ENCODE measurements at regions not wholly inside any gene's neighbourhood (a gene's known extent, or its start where the extent isn't known, plus 50 kb on each side); places are given as distances from the start of the nearest gene placed in this dataset.

DNA sequence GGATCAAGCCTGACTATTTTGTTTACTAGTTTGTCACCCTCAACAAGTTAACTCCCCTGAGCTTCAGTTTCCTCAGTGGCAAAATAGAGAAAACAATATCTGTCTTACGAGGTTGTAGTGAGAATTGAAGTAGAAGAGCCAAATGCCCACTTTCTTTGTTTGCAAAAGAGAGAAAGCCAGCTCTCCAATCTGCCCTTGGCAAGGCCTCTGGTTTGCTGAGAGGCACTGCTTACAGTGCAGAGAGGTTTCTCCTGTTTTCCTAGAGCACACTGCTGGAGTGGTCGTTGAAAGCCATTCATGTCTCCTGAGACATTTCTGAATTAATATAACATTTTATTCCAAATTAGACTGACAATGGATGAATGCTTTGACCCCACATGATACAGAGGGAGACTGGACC is 260.5 kb upstream of the IGF1R start:
- no peak for DNase-seq (ENCODE audit: low spot score)

DNA sequence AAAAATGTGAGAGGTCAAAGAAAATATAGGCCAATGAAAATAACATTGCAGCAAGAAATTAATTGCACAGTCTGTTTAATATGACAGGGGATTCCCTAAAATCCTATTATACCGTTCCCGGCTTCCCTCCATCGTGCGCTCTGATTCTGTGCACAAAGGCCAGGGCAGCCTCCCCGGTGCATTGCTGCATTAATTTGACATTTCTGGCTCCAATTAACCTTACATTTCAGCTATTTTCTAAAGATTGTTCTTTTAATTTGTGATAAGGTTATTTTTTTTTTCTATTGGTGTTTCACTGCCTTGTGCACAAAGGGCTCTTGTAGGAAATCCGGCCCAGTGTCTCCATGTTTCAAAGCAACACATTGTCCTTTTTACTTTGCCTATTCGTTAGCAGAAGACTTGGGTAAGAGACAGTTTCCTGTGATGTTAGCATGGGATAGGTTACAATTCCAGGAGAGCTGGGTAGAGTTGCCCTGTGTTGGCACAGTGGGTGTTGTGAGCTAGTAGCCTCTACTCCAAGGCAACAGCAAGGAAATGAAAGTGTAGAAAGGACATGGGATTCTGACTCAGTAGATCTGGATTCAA is 257.3 kb upstream of the IGF1R start:
- no peak for DNase-seq (ENCODE audit: low spot score)

DNA sequence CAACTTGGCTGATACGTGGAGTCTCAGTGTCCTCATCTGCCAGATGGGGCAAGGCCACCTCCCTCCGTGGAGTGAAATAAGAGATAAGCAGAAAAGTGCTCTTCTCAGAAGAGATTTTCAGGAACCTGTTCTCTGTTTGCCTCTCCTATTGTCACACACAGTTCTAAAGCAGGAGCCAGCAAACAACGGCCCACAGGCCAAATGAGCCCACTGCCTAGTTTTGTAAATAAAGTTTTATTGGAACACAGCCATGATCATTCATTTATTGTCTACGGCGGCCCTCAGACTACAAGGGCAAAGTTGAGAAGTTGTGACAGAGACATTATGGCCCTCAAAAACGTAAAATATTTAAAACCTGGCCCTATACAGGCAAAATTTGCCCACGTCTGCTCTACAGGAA is 256.8 kb upstream of the IGF1R start:
- no peak for DNase-seq (ENCODE audit: low spot score)

DNA sequence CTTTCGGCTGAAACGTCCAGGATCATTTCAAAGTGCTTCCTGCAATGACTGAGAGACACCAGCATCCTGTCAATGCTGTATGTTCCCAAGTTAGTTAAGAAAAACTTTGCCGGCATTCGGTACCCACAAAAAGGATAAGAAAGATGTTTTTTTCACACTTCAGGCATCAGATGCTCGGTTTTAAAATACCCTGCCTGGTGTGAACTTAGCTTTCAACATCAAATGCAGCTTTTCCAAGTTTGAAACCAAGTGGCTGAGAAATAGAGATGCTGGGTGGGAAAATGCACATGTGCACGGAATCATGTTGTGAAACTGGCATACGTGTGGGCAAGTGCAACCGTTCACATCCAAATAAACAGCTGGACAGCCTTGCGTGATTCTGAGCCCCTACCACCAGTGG is 254.9 kb upstream of the IGF1R start:
- no peak for DNase-seq (ENCODE audit: low spot score)

DNA sequence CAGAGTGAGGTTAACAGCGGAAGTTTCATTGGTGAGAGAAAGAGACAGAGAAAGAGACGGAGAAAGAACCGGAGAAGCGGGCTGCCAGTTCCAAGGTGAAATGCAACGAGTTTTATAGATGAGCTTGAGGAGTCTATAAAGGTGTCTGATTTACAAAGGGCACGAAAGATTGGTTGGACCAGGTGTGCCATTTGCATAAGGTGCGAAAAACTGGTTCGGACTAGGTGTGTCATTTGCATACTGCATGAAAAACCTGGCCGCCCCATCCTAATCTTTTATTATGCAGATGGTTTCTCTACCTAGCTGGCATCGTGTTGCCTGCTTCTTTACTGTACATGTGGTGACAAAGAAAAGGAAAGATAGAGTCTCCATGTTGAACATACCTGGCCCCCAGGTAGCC is 253.8 kb upstream of the IGF1R start:
- no peak for DNase-seq (ENCODE audit: low spot score)

DNA sequence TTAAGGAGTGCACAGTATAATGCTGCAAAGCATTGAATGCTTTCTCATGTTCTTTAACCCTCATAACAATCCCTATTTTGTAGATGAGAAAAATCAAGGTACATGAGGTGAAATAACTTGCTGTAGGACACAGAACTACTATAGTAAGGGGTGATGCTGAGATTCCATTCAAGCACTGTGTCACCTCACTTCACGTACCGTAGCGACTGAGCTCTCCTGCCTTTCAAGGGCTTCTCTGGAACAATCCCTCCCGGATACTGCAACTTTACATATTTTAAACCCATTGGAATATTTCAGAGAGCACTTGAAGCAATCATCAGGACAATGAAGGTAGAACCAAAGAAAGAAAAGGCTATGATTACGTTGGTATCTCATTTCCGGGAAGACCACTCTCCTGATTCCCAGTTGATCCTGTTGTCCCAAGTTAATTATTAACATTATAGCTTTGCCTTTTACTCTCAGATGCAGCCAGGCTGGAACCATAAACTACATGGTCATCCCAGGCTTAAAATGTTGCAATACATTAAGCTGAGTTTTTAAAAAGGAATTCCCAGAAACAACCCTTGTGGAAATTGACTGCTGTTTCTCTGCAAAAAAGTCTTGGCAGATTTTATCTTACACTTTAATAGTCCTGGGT is 252.2 kb upstream of the IGF1R start:
- DNase-seq (ENCODE audit: low spot score): no peak

DNA sequence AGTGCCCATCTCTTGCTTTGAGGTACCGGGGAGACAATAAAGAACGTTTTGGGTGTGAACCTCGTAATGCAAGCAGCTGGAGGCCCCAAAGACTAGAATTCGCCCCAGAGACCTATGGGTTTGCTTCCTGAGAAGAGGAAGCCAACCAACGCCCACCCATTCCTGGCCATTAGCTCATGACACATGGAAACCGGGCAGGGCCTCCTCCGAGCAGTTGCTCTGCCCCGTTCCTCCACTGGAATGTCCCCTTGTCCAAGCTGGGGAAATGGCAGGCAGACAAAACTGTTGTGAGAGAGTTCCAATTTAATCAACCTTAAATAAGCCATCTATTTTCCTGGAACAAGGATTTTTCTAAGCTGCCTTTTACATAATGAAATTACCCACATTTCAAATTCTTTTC is 250.9 kb upstream of the IGF1R start:
- DNase-seq (ENCODE audit: low spot score): no peak

DNA sequence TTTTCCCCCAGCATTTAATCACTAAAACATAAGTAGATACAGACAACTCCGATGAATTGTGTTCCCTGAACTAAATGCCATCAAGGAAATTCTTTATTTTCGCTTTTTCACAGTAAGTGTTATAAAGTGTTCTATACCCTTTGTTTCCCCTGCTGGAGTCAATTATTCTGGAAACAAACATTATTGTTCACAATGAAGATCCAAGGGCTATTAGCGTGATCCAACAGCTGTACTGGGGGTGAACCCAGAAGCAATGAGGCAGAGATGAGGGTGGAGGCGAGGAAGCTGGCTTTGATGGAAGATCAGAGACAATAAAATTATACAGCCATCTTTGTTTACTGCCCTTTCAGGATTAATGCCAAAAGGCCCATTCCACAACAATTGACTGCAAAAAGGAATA is 250.3 kb upstream of the IGF1R start:
- DNase-seq (ENCODE audit: low spot score): no peak

DNA sequence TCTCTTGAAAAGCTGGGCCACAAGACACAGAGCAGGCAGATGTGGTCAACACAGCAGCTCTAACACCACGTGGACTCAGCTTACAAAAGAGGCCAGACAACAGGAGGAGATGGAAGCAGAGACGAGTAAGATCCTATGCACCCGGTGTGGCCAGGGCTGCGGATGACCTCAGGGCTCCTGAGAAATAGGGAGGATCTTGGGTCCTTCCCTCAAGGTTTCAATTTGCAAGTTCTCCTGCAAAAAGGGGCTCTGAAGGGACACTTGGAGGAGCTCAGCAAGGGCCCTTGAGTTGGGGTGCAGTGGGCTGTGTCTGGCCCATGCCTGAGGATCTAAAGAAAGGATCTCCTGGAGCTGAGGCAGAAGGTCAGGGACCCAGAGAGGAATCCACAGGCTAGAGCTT is 249.5 kb upstream of the IGF1R start:
- no peak for DNase-seq (ENCODE audit: low spot score)

DNA sequence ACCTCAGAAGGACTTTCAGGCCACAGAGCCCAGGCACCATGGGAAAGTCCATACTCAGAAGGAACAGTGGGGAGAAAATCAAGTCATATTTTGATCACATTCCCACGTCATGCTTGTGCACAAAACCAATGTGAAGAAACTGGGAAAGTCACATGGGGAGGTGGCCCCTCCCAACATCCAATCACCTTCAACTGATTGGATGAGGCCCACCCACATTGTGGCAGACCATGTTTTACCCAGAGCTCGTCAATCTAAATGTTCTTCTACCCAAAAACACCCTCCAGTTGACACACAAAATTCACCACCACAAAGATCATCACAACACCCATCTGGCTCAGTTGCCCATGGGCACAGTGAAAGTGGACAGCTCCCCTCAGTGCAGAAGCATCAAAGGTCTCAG is 248.2 kb upstream of the IGF1R start:
- DNase-seq (ENCODE audit: low spot score): no peak

DNA sequence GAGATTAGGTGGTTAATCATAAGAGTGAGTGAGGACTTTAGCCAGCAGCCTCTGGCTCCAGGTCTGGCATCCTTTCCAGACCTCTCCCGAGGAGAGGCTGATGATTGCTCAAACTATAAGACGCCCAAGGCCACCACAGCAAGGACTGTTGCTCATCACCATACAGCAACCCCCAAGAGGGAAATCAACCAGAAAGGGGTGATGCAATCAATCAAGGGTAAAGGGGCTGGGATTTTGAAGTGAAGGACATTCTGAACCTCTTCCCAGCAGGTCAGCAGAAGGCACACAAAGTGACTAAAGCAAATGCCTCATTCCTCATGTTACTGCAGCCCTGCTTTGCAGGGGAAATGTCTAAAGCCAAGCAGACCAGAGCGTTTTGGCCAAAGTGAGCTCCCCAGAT is 247.3 kb upstream of the IGF1R start:
- no peak for DNase-seq (ENCODE audit: low spot score)

DNA sequence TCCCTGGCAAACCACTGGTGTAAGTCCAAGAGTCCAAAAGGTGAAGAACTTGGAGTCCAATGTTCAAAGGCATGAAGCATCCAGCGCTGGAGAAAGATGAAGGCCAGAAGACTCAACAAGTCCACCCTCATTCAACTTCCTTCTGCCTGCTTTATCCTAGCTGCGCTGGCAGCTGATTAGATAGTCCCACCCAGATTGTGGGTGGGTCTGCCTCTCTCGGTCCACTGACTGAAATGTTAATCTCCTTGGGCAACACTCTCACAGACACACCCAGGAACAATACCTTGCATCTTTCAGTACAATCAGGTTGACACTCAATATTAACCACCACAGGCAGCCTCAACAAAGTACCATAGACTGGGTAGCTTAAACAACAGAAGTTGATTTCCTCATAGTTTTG is 245.9 kb upstream of the IGF1R start:
- no peak for DNase-seq (ENCODE audit: low spot score)

DNA sequence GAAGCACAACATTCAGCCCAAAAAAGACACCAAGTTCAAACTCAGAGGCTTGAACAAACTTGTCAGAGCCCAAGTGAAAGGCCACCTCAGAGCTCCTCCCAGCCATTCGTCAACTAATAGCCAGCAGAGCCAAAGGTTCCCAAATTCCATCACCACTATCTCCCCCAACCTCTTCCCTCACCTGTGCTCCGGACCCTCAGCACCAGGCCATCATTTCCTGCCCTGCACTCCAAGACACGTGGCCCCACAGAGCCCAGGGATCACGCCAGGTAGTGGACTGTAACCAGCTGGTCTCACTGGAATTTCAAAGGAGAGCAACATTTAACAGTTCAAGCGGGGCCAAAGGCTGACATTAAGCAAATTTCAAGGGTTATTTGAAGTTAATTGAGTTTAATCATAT is 245.2 kb upstream of the IGF1R start:
- no peak for DNase-seq (ENCODE audit: low spot score)

DNA sequence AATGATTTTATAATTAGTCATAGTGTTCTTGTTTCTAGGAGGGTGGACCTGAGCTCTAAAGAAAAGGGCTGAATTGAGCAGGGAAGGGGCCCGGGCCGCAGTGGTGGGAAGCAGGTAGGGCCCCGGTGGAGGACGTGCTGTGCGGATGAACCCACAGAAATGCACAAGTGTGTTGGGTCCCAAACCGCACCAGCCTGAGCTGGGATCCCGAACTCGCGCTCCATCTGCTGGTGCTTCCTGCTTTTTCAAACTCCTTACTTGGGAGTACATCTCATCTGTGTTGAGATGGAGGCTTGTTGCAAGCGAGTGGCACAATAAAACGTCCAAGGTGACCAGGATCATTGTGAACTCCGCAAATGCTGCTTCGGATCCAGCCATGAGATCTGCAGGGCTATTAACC is 244.8 kb upstream of the IGF1R start:
- DNase-seq (ENCODE audit: low spot score): no peak

DNA sequence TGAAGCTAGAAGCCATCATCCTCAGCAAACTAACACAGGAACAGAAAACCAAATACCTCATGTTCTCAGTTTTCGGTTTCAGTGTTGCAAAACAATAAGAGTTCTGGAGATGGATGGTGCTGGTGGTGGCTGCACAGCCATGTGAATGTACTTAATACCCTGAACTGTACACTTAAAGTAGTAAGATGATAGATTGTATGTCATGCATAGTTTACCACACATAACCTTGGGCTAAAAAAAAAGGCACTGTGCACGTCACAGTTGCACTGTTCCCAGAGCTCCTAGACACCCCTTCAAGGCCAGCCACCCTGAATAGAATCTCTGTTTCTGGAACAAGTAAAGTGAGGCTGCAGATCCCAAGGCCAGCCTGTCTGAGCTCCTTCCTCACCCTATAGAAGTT is 243.3 kb upstream of the IGF1R start:
- no peak for DNase-seq (ENCODE audit: low spot score)

DNA sequence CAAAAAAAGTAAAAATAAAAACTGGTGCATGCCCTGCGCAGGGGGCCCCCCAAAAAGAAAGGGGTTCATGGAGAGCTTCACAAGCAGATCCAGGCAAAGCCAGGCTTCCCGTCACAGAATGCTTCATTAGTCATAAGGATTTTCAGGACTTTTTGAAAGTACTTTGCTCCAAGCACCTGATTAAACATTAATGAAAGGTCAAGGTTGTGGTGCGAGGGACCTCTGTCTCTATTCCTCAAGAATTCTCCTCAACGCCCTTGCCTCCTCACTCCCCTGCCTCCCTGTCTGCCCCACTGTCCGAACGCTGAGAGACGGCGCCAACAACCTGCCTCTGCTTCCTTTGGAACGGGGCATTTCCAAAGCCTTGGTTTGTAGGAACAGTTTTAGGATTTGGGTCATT is 240.1 kb upstream of the IGF1R start:
- no peak for DNase-seq (ENCODE audit: low spot score)

DNA sequence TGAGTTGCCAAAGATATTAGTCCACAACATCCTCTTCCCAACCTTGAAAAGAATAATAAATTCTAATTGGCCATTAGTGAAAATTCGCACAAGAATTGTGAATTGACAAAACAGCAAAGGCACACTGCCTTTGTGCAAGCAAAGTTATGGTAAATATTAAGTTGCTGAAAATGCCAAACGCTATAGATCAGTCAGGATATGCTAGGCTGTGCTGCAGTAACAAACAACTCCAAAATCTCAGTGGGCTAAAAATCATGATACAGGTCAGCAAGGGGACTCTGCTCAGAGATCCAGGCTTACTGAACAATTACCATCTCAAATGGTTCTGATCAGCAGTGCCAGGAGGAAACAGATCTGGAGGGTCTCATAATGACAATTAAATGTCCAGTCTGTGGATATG is 238.0 kb upstream of the IGF1R start:
- DNase-seq (ENCODE audit: low spot score): no peak

DNA sequence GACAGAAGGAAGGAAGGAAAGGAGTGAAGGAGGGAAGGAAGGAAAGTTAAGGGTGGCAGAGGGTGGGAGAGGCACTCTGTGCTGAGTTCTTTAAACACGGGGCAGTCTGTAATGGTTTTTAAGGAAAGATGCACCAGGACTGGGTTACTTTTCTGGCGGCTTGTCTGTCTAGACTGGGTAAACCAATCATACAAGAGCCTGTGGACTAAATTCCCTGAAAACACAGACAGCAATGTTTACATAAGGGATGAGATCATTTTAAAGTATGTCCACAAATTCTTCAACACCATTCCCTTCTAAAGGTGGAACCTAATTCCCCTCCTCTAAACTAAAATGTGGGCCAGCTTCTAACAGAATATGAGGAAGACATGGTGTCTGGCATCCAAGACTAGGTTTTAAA is 235.5 kb upstream of the IGF1R start:
- no peak for DNase-seq (ENCODE audit: low spot score)

DNA sequence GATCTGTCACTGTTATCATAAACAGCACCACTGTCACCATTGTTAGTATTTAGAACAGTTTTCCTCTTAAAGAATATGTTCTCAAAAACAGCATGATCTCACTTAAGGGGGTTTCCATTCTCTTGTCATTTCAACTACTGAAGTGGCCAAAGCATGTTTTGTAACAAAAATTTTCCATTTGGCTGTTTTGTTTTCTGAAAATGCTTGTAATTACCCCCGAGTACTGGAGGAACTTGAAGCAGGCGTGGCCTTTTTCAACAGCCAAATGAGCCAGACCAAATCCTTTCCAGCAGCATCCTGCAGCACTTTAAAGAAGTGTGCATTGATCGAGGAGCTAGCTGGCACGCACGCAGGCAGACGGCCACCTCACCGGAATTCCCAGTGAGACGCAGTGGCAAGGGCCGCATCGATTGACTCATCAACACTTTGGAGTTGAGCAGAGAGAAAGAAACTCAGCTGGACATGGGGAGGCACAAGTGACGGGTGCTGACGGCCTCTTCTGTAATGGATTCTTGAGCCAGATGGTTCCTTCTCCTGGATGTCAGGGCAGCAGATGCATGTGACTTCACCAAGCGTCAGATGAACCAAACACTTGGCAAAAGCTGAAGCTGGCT is 234.3 kb upstream of the IGF1R start:
- no peak for DNase-seq (ENCODE audit: low spot score)

DNA sequence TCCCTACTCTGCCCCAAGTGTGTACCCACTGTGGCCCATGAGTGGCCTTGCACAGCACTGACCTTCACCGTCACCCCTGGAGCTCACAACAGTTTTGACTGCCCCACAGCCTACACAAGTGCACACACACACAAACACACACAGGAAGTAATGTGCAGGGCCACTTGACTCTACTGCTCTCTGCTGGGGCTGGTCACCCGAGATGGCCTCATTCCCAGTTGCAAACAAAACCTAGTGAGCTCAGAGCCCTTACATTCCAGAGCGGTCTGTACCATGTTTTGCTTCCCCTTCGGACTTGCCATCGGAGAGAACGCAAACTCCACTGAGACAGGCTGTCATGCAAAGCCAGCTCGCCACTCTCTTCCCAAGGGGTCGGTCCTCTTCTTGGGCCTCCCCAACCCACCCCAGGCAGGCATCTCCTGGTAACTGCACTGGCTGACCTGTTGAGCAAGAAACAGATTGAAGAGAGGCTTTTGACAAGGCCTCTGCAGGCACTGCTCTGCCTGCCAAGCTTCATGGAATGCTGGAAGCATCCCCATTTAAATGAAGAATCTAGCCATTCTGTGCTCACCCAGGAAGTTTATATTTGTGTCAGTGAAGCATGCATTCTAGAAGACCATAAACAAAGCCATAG is 232.0 kb upstream of the IGF1R start:
- no peak for DNase-seq (ENCODE audit: low spot score)

DNA sequence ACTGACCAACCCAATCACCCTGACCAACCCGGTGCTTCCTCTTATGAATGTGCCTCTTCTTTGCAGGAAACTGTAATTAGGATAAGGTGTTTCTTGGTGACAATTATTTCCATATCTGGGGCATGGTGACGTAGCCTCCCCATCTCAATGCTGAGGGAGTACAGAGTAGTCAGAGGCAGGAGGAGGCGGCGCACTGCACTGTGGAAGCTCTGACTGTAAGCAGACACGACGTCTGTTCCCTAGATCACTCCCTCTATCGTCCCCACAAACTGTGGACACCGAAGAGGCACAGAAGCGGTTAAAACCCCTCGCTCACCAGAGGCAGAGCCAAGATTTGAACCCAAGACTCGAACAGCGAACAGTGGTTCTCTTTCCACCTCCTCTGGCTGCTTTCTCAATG is 231.0 kb upstream of the IGF1R start:
- DNase-seq (ENCODE audit: low spot score): no peak

DNA sequence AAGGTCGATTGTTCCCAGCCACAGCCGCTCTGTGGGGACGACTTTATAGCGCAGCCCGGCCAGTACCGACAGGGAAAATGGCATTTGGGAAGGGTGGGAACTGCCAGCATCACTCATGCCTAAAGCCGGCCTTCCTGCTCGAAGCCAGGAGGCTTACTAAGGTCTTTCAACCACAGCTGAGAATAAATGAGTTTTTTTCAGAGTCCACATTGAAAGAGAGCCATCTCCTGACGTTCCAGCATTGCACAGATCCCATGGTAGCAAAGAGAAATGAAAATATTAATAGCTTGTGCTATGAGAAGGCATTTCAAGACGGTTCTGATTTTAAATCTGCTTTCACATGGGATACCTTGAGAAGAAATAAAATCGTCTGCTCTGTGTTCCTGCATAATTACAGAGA is 230.2 kb upstream of the IGF1R start:
- no peak for DNase-seq (ENCODE audit: low spot score)

DNA sequence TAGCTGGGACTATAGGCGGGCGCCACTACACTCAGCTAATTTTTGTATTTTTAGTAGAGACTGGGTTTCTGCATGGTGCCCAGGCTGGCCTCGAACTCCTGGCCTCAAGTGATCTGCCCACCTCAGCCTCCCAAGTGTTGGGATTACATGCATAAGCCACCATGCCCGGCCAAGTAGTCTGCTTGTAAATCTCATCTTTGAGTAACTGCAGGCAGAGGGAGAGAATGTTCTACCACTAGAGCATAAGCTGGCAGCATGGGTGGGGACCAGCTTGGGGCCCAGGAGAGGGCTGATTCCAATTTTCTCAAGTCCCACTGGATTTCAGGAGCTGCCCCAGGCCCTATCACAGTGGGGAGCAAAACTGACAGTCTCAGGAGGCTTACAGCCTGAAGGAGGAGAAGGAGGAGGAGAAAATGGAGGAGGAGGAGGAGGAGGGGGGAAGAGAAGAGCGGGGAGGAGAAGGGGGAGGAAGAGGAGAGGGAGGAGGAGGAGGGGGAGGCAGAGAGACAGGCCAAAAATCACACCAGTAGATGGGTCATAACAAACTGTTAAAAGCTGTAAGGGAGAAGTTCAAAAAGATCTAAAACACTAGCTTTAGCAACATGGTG is 229.1 kb upstream of the IGF1R start:
- DNase-seq (ENCODE audit: low spot score): no peak
